Cardiac septum (tissue), 1 donor: ENCODE measurements at regions not wholly inside any gene's neighbourhood (a gene's known extent, or its start where the extent isn't known, plus 50 kb on each side); places are given as distances from the start of the nearest gene placed in this dataset.

Experiments used
- DNase-seq: peaks from one replicate; pipeline ENCODE4 v3.0.0-alpha.2; 2020; ENCODE audit warnings: low spot score
- intact Hi-C: fragments of 100-400 bp; cut with DNase I; formaldehyde crosslinking; loops from one replicate; pipeline ENCODE4 v1.14.0; 2022
- donor health status: DM: no; HTN: no; CAD: no.

GRCh38 chr1:22296701-22297591 is 154.0 kb upstream of the WNT4 start:
- intact Hi-C loops: no loop called here
- DNase-seq: no peak

GRCh38 chr1:22297999-22298398 is 153.7 kb upstream of the ZBTB40 start:
- no peak for DNase-seq
- intact Hi-C loops: no loop called here

GRCh38 chr1:22303816-22304215 is 147.8 kb upstream of the ZBTB40 start:
- intact Hi-C loops: no loop called here
- DNase-seq: no peak

DNA sequence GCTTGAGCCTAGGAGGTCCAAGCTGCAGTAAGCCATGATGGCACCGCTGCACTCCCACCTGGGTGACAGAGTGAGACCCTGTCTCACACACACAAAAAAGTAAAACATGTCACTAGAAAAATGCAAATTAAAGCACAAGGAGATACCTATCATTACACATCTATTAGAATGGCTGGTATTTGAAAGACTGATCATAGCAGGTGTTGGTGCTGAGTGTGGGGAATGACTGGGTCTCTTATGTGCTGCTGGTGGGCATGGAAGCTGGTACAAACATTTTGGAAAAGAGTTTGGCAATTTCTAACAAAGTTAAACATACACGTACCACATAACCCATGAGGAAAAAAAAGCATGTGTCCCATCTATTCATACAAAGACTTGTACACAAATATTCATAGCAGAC is 142.1 kb upstream of the ZBTB40 start:
- no peak for DNase-seq
- intact Hi-C loops: no loop called here

- DNase-seq: no peak
- intact Hi-C loops: no loop called here
Observed at GRCh38 chr1:22311461-22311860, 140.2 kb upstream of the ZBTB40 start.

DNA sequence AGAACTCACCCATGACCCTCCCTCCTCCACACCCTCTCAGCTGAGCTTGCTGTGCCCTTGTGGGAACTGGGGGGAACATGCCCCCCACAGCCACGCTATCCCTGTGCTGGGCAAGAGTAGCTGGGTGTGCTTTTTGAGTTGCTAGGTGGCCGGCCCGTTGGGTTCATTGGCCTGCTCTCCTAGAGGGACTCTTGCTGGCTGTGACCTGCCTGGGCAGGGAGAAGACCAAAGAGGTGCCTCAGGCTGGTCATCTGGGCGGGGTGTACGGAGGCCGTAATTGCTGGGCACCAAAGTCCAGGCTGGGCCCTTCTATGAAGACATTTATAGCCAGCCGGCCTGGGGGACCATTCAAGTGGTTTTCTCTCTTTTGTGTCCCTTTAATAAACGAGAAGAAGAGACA is 138.3 kb upstream of the ZBTB40 start:
- intact Hi-C loops: no loop called here
- no peak for DNase-seq

DNA sequence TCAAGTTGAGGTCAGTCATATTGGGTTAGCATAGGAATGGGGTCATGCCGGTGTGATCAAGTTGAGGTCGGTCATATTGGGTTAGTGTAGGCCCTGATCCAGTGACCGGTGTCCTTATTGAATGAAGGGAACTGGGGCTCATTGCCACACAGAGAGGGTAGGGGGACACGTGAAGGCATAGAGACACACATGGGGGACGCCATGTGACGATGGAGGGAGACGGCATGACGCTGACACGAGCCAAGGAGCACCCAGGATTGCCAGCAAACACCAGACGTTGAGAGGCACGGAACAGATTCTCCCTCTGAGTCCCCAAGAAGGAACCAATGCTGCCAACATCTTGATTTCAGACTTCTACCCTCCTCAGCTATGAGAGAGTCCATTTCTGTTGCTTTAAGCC is 136.9 kb upstream of the ZBTB40 start:
- DNase-seq: no peak
- intact Hi-C loops: no loop called here

GRCh38 chr1:22315315-22316078 is 136.2 kb upstream of the ZBTB40 start:
- DNase-seq: no peak
- intact Hi-C loops: no loop called here

DNA sequence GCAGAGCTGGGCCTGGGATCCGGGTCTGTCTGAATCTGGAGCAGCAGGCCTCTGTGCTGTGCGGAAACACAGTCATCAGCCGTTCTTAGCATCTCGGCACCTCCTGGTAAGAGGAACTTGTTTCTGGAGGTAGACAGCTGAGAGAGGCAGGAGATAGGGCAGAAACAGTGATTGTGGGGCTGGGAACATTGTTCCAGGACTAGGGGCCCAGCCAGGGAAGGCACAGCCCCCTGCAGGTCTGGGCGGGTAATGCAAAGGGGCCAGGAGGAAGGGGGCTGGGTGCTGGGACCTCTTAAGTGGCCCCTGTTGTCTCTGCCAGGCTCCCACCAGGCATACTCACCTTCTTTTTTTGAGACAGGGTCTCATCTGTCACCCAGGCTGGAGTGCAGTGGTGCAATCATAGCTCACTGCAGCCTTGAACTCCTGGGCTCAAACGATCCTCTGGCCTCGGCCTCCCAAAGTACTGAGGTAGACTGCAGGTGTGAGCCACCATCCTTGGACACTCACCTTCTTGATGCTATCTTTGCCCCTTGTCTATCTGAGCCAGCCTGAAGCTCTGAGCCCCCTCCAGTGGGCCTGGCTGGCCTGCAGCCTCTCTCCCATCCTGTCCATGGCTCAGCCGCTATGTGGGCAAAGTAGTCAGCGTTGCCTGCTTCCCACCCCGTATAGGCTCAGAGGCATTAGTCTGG is 134.3 kb upstream of the ZBTB40 start:
- no peak for DNase-seq
- intact Hi-C loops: no loop called here

DNA sequence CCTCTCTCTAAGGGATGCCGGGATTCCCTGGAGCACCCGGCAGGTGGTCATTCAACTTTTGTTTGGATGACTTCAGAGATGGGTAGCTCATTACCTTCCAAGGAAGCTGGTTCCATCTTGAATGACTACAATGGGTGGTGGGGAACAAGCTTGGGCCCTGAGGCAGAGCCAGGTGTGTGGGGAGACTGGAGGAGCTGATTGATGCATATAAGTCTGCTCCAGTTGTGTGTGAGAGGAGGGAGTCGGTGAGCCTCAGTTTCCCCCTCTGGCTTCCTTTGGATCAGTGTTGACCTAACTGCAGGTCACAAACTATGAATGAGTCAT is 133.8 kb upstream of the ZBTB40 start:
- no peak for DNase-seq
- intact Hi-C loops: no loop called here

- intact Hi-C loops: no loop called here
- no peak for DNase-seq
Observed at GRCh38 chr1:22318279-22318981, 133.2 kb upstream of the ZBTB40 start.

DNA sequence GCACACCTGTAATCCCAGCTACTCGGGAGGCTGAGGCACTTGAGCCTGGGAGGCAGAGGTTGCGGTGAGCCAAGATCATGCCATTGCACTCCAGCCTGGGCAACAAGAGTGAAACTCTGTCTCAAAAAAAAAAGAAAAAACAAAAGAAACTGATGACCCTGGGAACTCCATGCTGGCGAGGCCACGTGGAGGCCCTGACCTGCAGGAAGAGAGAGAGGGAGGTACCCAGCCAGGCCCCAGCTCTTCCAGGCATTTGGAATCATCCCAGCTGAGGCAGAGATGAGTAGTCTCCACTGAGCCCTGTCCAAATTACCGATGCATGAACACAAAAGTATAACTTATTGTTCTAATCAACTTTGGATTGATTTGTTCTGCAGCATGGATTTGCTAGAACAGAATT is 132.0 kb upstream of the ZBTB40 start:
- no peak for DNase-seq
- intact Hi-C loops: no loop called here

- no peak for DNase-seq
- intact Hi-C loops: no loop called here
Observed at GRCh38 chr1:22320587-22321344, 130.9 kb upstream of the ZBTB40 start.

- intact Hi-C loops: no loop called here
- no peak for DNase-seq
Observed at GRCh38 chr1:22321917-22322316, 129.7 kb upstream of the ZBTB40 start.

GRCh38 chr1:22323141-22323845 is 128.4 kb upstream of the ZBTB40 start:
- intact Hi-C loops: no loop called here
- DNase-seq: no peak

DNA sequence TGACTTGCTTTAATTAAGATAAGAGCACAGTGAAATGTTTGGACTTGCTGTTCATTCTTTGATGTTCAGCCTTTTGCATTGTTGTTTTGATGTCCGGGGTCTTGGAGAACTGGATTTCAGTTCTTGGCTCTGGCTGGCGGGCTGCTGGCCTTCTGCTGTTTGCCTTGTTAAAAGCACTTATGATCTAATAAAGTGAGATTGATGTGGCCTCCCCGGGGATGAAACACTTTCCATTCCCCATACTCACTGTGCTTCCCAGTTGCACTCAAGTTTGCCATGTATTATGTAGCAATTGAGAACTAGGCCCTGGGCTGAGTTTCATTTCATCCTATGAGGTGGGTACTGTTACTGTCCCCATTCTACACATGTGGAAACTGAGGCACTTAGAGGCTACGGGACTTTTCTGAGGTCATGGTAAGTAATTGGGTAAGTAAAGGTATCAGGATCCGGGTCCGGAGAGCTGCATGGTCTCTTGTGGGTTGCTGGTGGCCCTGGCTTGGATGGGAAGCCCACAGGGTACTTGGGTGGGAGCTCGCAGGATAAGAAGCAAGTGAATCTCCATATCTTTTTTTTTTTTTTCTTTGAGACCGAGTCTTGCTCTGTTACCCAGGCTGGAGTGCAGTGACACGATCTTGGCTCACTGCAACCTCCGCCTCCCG is 127.7 kb upstream of the ZBTB40 start:
- DNase-seq: no peak
- intact Hi-C loops: no loop called here

DNA sequence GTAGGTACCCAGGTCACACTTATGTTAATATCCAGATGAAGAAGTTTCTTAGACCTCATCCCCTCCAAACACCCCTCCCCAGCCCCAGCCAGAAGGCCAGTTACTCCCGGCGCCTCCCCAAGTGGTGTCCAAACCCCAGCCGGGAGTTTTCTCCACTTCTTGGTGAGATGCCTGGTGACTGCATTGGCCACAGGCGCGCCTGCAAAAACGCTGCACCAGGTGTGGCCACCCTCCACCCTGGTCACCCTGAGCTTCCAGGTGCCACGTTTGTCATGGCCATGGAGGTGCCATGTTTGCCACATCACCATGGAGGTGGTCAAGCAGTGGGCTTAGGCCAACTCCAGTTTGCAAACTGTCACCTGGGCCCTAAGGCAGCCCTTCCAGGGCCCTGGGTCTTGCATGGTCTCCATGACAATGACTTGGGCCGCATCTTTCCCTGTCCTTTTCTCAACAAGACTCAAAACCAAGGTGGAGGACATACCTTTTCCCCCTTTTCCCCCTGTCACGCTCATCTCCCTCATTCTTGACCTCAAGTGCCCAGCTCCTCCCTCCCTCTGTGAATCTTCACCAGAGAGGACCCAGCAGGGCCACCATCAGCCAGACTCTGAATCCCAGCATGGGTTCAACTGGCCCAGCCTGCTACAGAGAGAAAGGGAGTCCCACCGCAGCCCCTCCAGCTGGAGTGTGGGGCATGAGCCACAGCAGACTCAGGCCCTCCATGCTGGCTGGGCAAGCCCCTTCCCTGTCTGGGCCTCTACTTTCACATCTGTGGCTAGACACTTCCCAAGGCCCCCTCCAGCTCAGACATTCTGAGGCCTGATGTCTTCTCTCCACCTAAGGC is 125.9 kb upstream of the ZBTB40 start:
- intact Hi-C loops: no loop called here
- no peak for DNase-seq
